Osteoblast (primary cell): ENCODE measurements at regions not wholly inside any gene's neighbourhood (a gene's known extent, or its start where the extent isn't known, plus 50 kb on each side); places are given as distances from the start of the nearest gene placed in this dataset.

Experiments
- DNase-seq: peaks from one replicate; pipeline ENCODE4 v3.0.0; 2011; ENCODE audit warnings: low spot score, mixed read lengths; ENCODE audit not compliant: insufficient read length; ENCODE audit errors: missing footprints
- H2AFZ ChIP-seq: 2 replicates; pipeline ENCODE4 v1.6.0; 2011; ENCODE audit warnings: mild to moderate bottlenecking, low read length
- H3K27ac ChIP-seq: 2 replicates; pipeline ENCODE4 v1.5.1; 2011; ENCODE audit warnings: mild to moderate bottlenecking, low read depth, low read length, moderate library complexity
- H3K27me3 ChIP-seq: 2 replicates; pipeline ENCODE4 v1.6.0; 2012; ENCODE audit warnings: mild to moderate bottlenecking, control low read depth, inconsistent platforms, low read length, moderate library complexity; ENCODE audit not compliant: insufficient read depth
- H3K36me3 ChIP-seq: 2 replicates; pipeline ENCODE4 v1.5.1; 2011; ENCODE audit warnings: mild to moderate bottlenecking, low read length, control low read depth, moderate library complexity; ENCODE audit not compliant: insufficient read depth
- H3K4me1 ChIP-seq: 2 replicates; pipeline ENCODE4 v1.5.1; 2011; ENCODE audit warnings: mild to moderate bottlenecking, low read length, control low read depth, moderate library complexity; ENCODE audit not compliant: insufficient read depth
- H3K4me2 ChIP-seq: 2 replicates; pipeline ENCODE4 v1.6.0; 2011; ENCODE audit warnings: mild to moderate bottlenecking, low read length; ENCODE audit not compliant: insufficient read depth
- H3K4me3 ChIP-seq: fragments of 200-600 bp; sonication (generic); 3 replicates; pipeline ENCODE4 v1.5.1; 2012; ENCODE audit warnings: mild to moderate bottlenecking, low read length, inconsistent platforms; ENCODE audit not compliant: insufficient read depth
- H3K79me2 ChIP-seq: 2 replicates; pipeline ENCODE4 v1.6.0; 2012; ENCODE audit warnings: mild to moderate bottlenecking, low read length, control low read depth, inconsistent platforms; ENCODE audit not compliant: insufficient read depth
- H3K9me3 ChIP-seq: 2 replicates; pipeline ENCODE4 v1.5.1; 2011; ENCODE audit warnings: low read depth, low read length, control low read depth
- H4K20me1 ChIP-seq: 2 replicates; pipeline ENCODE4 v1.6.0; 2012; ENCODE audit warnings: mild to moderate bottlenecking, low read length, control low read depth; ENCODE audit not compliant: insufficient read depth
- CTCF ChIP-seq: IDR thresholded peaks from 2 replicates; pipeline ENCODE4 v1.5.1; 2011; ENCODE audit warnings: mild to moderate bottlenecking, low read depth, low read length, moderate library complexity; ENCODE audit errors: extremely low read depth

GRCh38 chr2:7375901-7376300 lies 458.7 kb downstream of the RNF144A start:
- H3K36me3 ChIP-seq, result no peaks in the 10 kb centered on the region

GRCh38 chr2:7377916-7378569 lies 460.8 kb downstream of the RNF144A start:
- TF ChIP-seq CTCF, result no peak
- H3K4me1 ChIP-seq, result no peaks in the 10 kb centered on the region
- no peak for DNase-seq
- no peaks in the 10 kb centered on the region for H3K27me3 ChIP-seq
- no peak overlapping the region for H3K4me2 ChIP-seq
- no peak overlapping the region for H2AFZ ChIP-seq
- H3K36me3 ChIP-seq, result no peaks in the 10 kb centered on the region
- H3K27ac ChIP-seq, result no peak overlapping the region
- no peak overlapping the region for H3K4me3 ChIP-seq
- no peaks in the 10 kb centered on the region for H3K9me3 ChIP-seq
- H3K79me2 ChIP-seq, result no peaks in the 10 kb centered on the region
- no peaks in the 10 kb centered on the region for H4K20me1 ChIP-seq

More at GRCh38 chr2:7375901-7376300, 458.7 kb downstream of the RNF144A start:
- Histone ChIP-seq H3K27me3 (no peaks in the 10 kb centered on the region), H3K4me3 (no peak overlapping the region), H3K27ac (no peak overlapping the region), H2AFZ (no peak overlapping the region), H3K4me2 (no peak overlapping the region), H3K9me3 (no peaks in the 10 kb centered on the region), H3K4me1 (no peaks in the 10 kb centered on the region), H3K79me2 (no peaks in the 10 kb centered on the region), H4K20me1 (no peaks in the 10 kb centered on the region)
- DNase-seq, result no peak
- TF ChIP-seq CTCF, result no peak

- H3K9me3 ChIP-seq, result no peaks in the 10 kb centered on the region
- TF ChIP-seq CTCF, result no peak
- no peaks in the 10 kb centered on the region for H3K4me1 ChIP-seq
- no peaks in the 10 kb centered on the region for H3K27me3 ChIP-seq
- no peaks in the 10 kb centered on the region for H3K36me3 ChIP-seq
- H3K4me3 ChIP-seq, result no peak overlapping the region
- no peaks in the 10 kb centered on the region for H4K20me1 ChIP-seq
- H3K4me2 ChIP-seq, result no peak overlapping the region
- no peaks in the 10 kb centered on the region for H3K79me2 ChIP-seq
- H3K27ac ChIP-seq, result no peak overlapping the region
- no peak for DNase-seq
- H2AFZ ChIP-seq, result no peak overlapping the region
Measured at GRCh38 chr2:7378591-7378990, 461.4 kb downstream of the RNF144A start.

GRCh38 chr2:7379799-7380198 lies 462.6 kb downstream of the RNF144A start:
- Histone ChIP-seq H2AFZ (no peak overlapping the region), H3K27me3 (no peaks in the 10 kb centered on the region), H4K20me1 (no peaks in the 10 kb centered on the region), H3K4me1 (no peaks in the 10 kb centered on the region), H3K79me2 (no peaks in the 10 kb centered on the region), H3K4me3 (no peak overlapping the region), H3K9me3 (no peaks in the 10 kb centered on the region), H3K4me2 (no peak overlapping the region), H3K27ac (no peak overlapping the region), H3K36me3 (no peaks in the 10 kb centered on the region)
- DNase-seq, result no peak
- TF ChIP-seq CTCF, result no peak
